ENCODE measurements at regions not wholly inside any gene's neighbourhood (a gene's known extent, or its start where the extent isn't known, plus 50 kb on each side); places are given as distances from the start of the nearest gene placed in this dataset.

DNA sequence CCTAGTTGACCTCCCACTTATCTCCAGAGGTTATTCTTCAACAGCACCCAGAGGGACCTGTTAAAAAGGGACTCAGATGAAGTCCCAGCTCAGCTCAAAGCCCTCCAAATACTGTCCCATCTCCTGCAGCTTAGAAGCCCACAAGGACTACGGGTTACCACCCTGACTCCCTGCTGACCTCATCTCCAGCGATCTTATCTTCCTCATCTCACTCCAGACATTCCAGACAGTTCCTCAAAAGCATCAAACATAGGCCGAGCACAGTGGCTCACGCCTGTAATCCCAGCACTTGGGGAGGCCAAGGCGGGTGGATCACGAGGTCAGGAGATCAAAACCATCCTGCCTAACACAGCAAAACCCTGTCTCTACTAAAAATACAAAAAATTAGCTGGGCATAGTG, 263.8 kb upstream of the TLE4 start:
- no peaks in the 10 kb centered on the region for H3K23me2 ChIP-seq (ENCODE audit: low read depth, low read length)
- TF ChIP-seq CREB1 (IDR thresholded peaks at IDR 0.05) (no peak), POLR2A (IDR thresholded peaks at IDR 0.05; ENCODE audit: control extremely low read depth in 1 of 2, low read depth in 2 of 2, low read length in 2 of 2) (no peak), HDAC2 (IDR thresholded peaks at IDR 0.05; ENCODE audit: borderline replicate concordance in 1 of 2, low read depth in 2 of 2, low read length in 2 of 2) (no peak), RAD21 (IDR thresholded peaks at IDR 0.05 in 1 of 2, conservative IDR thresholded peaks at IDR 0.05 in 1 of 2; ENCODE audit: low read depth in 2 of 2, low read length in 2 of 2) (no peak), SP1 (IDR thresholded peaks at IDR 0.05; ENCODE audit: low read depth, low read length) (no peak), EGR1 (IDR thresholded peaks at IDR 0.05; ENCODE audit: borderline replicate concordance, low read depth, low read length) (no peak), NRF1 (IDR thresholded peaks at IDR 0.05; ENCODE audit: low read depth, low read length) (no peak), TCF12 (IDR thresholded peaks at IDR 0.05; ENCODE audit: low read depth, low read length) (no peak), GTF2F1 (IDR thresholded peaks at IDR 0.05; ENCODE audit: borderline replicate concordance, low read depth, low read length) (no peak), EZH2 (IDR thresholded peaks at IDR 0.05; ENCODE audit: low read depth, low read length, severe bottlenecking) (no peak), TAF1 (IDR thresholded peaks at IDR 0.05; ENCODE audit: low read depth, low read length) (no peak), CHD1 (IDR thresholded peaks at IDR 0.05; ENCODE audit: low read depth, low read length) (no peak)
- TF ChIP-seq, protein P1, sequence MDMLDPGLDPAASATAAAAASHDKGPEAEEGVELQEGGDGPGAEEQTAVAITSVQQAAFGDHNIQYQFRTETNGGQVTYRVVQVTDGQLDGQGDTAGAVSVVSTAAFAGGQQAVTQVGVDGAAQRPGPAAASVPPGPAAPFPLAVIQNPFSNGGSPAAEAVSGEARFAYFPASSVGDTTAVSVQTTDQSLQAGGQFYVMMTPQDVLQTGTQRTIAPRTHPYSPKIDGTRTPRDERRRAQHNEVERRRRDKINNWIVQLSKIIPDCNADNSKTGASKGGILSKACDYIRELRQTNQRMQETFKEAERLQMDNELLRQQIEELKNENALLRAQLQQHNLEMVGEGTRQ (IDR thresholded peaks at IDR 0.05; ENCODE audit: low read length) = no peak
- TF ChIP-seq, protein P2, sequence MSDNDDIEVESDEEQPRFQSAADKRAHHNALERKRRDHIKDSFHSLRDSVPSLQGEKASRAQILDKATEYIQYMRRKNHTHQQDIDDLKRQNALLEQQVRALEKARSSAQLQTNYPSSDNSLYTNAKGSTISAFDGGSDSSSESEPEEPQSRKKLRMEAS (IDR thresholded peaks at IDR 0.05) = no peak

More for the DNA sequence above, 263.8 kb upstream of the TLE4 start:
- FAIRE-seq (no peak), DNase-seq (ENCODE audit: low read depth in 1 of 2, low spot score in 2 of 2) (no peak)
- H2BK12ac ChIP-seq (ENCODE audit: low read depth, low read length) = no peak overlapping the region
- no peaks in the 10 kb centered on the region for H3K9me3 ChIP-seq (ENCODE audit: insufficient read depth in 2 of 2, low read depth in 1 of 2, low read length in 1 of 2)
- ChIA-PET POLR2A (ENCODE audit: partially characterized antibody) (no interaction called here), CTCF (ENCODE audit: partially characterized antibody) (interaction anchor here (0.7 kb wide), 1 partner anchor 32 kb away, joined by 3 read pairs; no protein-coding TSS in a partner anchor)
- no peak overlapping the region for H3K27ac ChIP-seq (ENCODE audit: low read depth, low read length)
- no peak overlapping the region for H3K23ac ChIP-seq (ENCODE audit: insufficient read length)
- H3K4me1 ChIP-seq (replicated peaks in 1 of 4; ENCODE audit: control insufficient read depth in 3 of 4, insufficient read depth in 4 of 4, low read length in 3 of 4) = peaks cover 0 to 5% (median 0%) of the 10 kb centered on the region in 4 experiments; a peak in 3 of 7 replicates
- H4K8ac ChIP-seq (ENCODE audit: extremely low read depth, insufficient read depth, low read length) = no peak overlapping the region
- no peak overlapping the region for H2AFZ ChIP-seq (ENCODE audit: low read length)
- no peak overlapping the region for H3K4me2 ChIP-seq (ENCODE audit: insufficient read depth in 1 of 2, low read depth in 2 of 2, low read length in 2 of 2)
- H3K56ac ChIP-seq (replicated peaks; ENCODE audit: insufficient read length, low read depth, low read length) = no peak overlapping the region
- H3K79me1 ChIP-seq (ENCODE audit: low read depth, low read length) = no peaks in the 10 kb centered on the region
- H2BK5ac ChIP-seq (ENCODE audit: low read depth, low read length) = no peak overlapping the region
- no peaks in the 10 kb centered on the region for H3K79me2 ChIP-seq (ENCODE audit: control insufficient read depth in 1 of 2, insufficient read depth in 2 of 2, low read length in 2 of 2)
- H3K27me3 ChIP-seq (replicated peaks in 1 of 4; ENCODE audit: control insufficient read depth in 3 of 4, extremely low read depth in 1 of 4, insufficient read depth in 3 of 4, low read length in 3 of 4) = no peaks in the 10 kb centered on the region
- H2BK15ac ChIP-seq (ENCODE audit: low read length) = no peak overlapping the region
- no peak overlapping the region for H2BK120ac ChIP-seq (replicated peaks; ENCODE audit: low read depth, low read length)
- no peak overlapping the region for H3K4ac ChIP-seq (replicated peaks; ENCODE audit: insufficient read length, low read depth, low read length)
- no peak overlapping the region for H4K5ac ChIP-seq (ENCODE audit: insufficient read length, low read depth, low read length)
- no peak overlapping the region for H3K18ac ChIP-seq (ENCODE audit: extremely low read depth, low read length)
- H3K9ac ChIP-seq (replicated peaks in 1 of 4; ENCODE audit: extremely low read depth in 1 of 4, low read depth in 3 of 4, low read length in 3 of 4) = no peak overlapping the region
- no peak overlapping the region for H2BK20ac ChIP-seq (ENCODE audit: low read length)
- H3K4me3 ChIP-seq (ENCODE audit: extremely low read depth in 1 of 4, insufficient read depth in 2 of 4, low read depth in 3 of 4, low read length in 4 of 4) = no peak overlapping the region
- H2AK5ac ChIP-seq (ENCODE audit: low read depth, low read length) = no peak overlapping the region
- no peaks in the 10 kb centered on the region for H4K20me1 ChIP-seq (replicated peaks in 1 of 2; ENCODE audit: control insufficient read depth in 1 of 2, insufficient read depth in 2 of 2, low read length in 2 of 2)
- 91% methylated on average over 6 of the region's 6 CpGs; no CpG with 5 or more reads in 1 of the 2 experiments for WGBS, 2 experiments (ENCODE audit: extremely low coverage in 1 of 2, insufficient coverage in 1 of 2, insufficient read length in 1 of 2, insufficient replicate concordance in 2 of 2, low coverage in 1 of 2, low lambda C conversion rate in 2 of 2, missing lambda C conversion rate in 1 of 2)
- H4K91ac ChIP-seq (replicated peaks; ENCODE audit: insufficient read length, low read length) = no peak overlapping the region
- no peak overlapping the region for H3K14ac ChIP-seq (ENCODE audit: insufficient read length)
- no peaks in the 10 kb centered on the region for H3K36me3 ChIP-seq (ENCODE audit: control insufficient read depth in 2 of 4, insufficient read depth in 4 of 4, low read length in 3 of 4)
